ENCODE measurements at regions not wholly inside any gene's neighbourhood (a gene's known extent, or its start where the extent isn't known, plus 50 kb on each side); places are given as distances from the start of the nearest gene placed in this dataset.

GRCh38 chr4:123737156-123737555 lies 340.6 kb downstream of the SPRY1 start:
- no peaks in the 10 kb centered on the region for H4K20me1 ChIP-seq (ENCODE audit: insufficient read depth)
- no peak overlapping the region for H2AFZ ChIP-seq (ENCODE audit: low read depth)
- H3F3A ChIP-seq (replicated peaks; ENCODE audit: insufficient read depth), result no peaks in the 10 kb centered on the region
- H3K9me2 ChIP-seq, result no peaks in the 10 kb centered on the region
- 0 out of 2 replicates have a peak, but pooled peaks cover 3% of the 10 kb centered on the region for H3K9me3 ChIP-seq
- no peak overlapping the region for H3K4me3 ChIP-seq (ENCODE audit: low read depth in 2 of 2, low read length in 1 of 2)
- DNase-seq, result no peak
- TF ChIP-seq NRF1 (IDR thresholded peaks at IDR 0.05; ENCODE audit: low read depth, low read length) (no peak), MAX (IDR thresholded peaks at IDR 0.05; ENCODE audit: low read depth) (no peak), NFIC (IDR thresholded peaks at IDR 0.05; ENCODE audit: borderline replicate concordance) (no peak), RCOR1 (IDR thresholded peaks at IDR 0.05; ENCODE audit: low read length) (no peak), MXI1 (IDR thresholded peaks at IDR 0.05; ENCODE audit: low read depth, low read length) (no peak), TCF12 (IDR thresholded peaks at IDR 0.05) (no peak), EP300 (IDR thresholded peaks at IDR 0.05; ENCODE audit: borderline replicate concordance in 1 of 2, low read depth in 1 of 2, low read length in 1 of 2) (no peak), FOXM1 (IDR thresholded peaks at IDR 0.05; ENCODE audit: low read depth) (no peak), RXRA (IDR thresholded peaks at IDR 0.05; ENCODE audit: borderline replicate concordance, low read depth) (no peak), TAF1 (IDR thresholded peaks at IDR 0.05; ENCODE audit: borderline replicate concordance, low read depth, low read length) (no peak), SMC3 (IDR thresholded peaks at IDR 0.05; ENCODE audit: low read depth, low read length) (no peak), REST (IDR thresholded peaks at IDR 0.05; ENCODE audit: low read depth, low read length) (no peak), TEAD4 (IDR thresholded peaks at IDR 0.05; ENCODE audit: borderline replicate concordance, insufficient read depth) (no peak)
- WGBS (ENCODE audit: low lambda C conversion rate), result 95% methylated on average over 1 of the region's 1 CpG
- no peak overlapping the region for H3K9ac ChIP-seq
- no peaks in the 10 kb centered on the region for H3K36me3 ChIP-seq (replicated peaks in 1 of 2; ENCODE audit: control insufficient read depth in 1 of 2, insufficient read depth in 2 of 2, low read length in 1 of 2)
- CTCF ChIA-PET, result no interaction called here
- no peaks in the 10 kb centered on the region for H3K79me2 ChIP-seq (ENCODE audit: insufficient read depth)
- no peak overlapping the region for H3K27ac ChIP-seq (ENCODE audit: low read depth in 2 of 2, low read length in 1 of 2)
- H3K4me1 ChIP-seq (ENCODE audit: control insufficient read depth in 1 of 2, insufficient read depth in 2 of 2, low read depth in 1 of 2, low read length in 1 of 2), result peaks cover 0 to 7% of the 10 kb centered on the region in 2 experiments; a peak in 1 of 4 replicates
- no peak overlapping the region for H3K4me2 ChIP-seq
- H3K27me3 ChIP-seq (ENCODE audit: insufficient read depth), result no peaks in the 10 kb centered on the region
- POLR2A ChIA-PET, result no interaction called here

- CTCF ChIA-PET, result no interaction called here
- H3K79me2 ChIP-seq (ENCODE audit: insufficient read depth), result no peaks in the 10 kb centered on the region
Observed at GRCh38 chr4:123739806-123740205, 343.2 kb downstream of the SPRY1 start.

More at GRCh38 chr4:123739806-123740205, 343.2 kb downstream of the SPRY1 start:
- Histone ChIP-seq H3K27me3 (ENCODE audit: insufficient read depth) (no peaks in the 10 kb centered on the region), H3K36me3 (replicated peaks in 1 of 2; ENCODE audit: control insufficient read depth in 1 of 2, insufficient read depth in 2 of 2, low read length in 1 of 2) (no peaks in the 10 kb centered on the region), H3K27ac (ENCODE audit: low read depth in 2 of 2, low read length in 1 of 2) (no peak overlapping the region), H3K4me3 (ENCODE audit: low read depth in 2 of 2, low read length in 1 of 2) (no peak overlapping the region), H4K20me1 (ENCODE audit: insufficient read depth) (no peaks in the 10 kb centered on the region), H3K9me3 (no peaks in the 10 kb centered on the region), H3K9me2 (no peaks in the 10 kb centered on the region), H3K4me2 (no peak overlapping the region), H3F3A (replicated peaks; ENCODE audit: insufficient read depth) (no peaks in the 10 kb centered on the region), H3K4me1 (ENCODE audit: control insufficient read depth in 1 of 2, insufficient read depth in 2 of 2, low read depth in 1 of 2, low read length in 1 of 2) (peaks cover 1 to 10% of the 10 kb centered on the region in 2 experiments; a peak in 3 of 4 replicates), H2AFZ (ENCODE audit: low read depth) (no peak overlapping the region), H3K9ac (no peak overlapping the region)
- no peak for TF ChIP-seq RCOR1 (IDR thresholded peaks at IDR 0.05; ENCODE audit: low read length)
- no peak for TF ChIP-seq NRF1 (IDR thresholded peaks at IDR 0.05; ENCODE audit: low read depth, low read length)
- TF ChIP-seq GATA2 (CRISPR knock-in tag; IDR thresholded peaks at IDR 0.05), result no peak
- no peak for TF ChIP-seq RAD21 (IDR thresholded peaks at IDR 0.05; ENCODE audit: low read length)
- no peak for TF ChIP-seq CTCF (IDR thresholded peaks at IDR 0.05)
- DNase-seq, result no peak
- 69% methylated on average over 4 of the region's 4 CpGs for WGBS (ENCODE audit: low lambda C conversion rate)
- POLR2A ChIA-PET, result no interaction called here

Measured in SK-N-SH (cell line).